ENCODE measurements at regions not wholly inside any gene's neighbourhood (a gene's known extent, or its start where the extent isn't known, plus 50 kb on each side); places are given as distances from the start of the nearest gene placed in this dataset.
A peak's percentile ranks its signal among the peaks of the same experiment; 100 is the strongest.

DNA sequence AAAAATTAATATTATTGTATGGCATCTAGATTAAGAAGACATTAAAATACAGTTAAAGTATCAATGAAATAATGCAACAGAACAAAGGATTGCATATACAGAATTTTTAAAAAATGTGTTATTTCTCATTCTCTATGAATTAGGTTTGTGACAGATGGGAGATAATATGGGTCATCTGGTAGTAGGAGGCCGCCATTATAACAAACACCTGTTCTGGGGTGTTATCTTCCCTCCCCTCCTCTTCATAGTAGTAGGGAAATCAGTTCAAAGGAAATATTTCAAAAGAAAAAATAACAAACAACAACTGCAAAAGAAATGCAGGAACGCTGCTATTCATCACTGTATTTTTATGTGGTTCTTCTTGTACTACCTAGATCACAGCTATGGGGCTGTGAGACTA is 187.0 kb upstream of the ATP2B1 start:
- DNase-seq, result no peak

GRCh38 chr12:89895101-89895500 is 186.5 kb upstream of the ATP2B1 start:
- DNase-seq, result no peak

DNA sequence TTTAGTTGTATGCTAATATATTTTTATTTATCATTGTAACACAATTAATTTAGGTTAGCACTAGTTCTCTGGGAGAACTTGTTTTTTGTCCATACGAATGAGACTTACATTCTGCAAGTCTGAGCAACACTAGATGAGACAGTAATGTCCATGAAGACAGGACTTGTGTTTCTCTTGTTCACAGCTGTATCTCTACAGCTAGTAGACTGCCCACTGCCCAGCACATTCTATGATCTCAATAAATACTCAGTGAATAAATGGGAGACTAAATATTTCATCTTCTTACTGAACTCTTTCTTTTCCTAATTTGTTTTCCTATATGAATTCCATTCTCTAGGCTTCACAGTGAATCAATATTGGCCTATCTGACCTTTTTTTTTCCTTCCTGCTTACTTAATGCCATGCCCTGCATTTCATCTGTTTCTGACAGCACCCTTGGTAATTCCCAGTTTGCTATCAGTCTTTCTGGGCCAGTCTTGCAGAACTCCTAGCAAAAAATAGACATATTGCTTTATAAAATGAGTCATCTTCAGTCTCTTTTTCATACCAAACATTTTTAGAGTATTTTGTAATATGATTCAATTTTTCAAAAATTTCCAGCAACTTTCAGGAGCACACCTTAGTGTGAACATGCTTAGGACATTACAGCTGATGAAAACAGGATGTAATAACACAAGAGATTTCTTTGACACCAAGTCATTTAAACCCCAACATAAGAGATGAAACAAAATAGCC is 185.5 kb upstream of the ATP2B1 start:
- no peak for DNase-seq

- no peak for DNase-seq
Observed at GRCh38 chr12:89892436-89892835, 183.8 kb upstream of the ATP2B1 start.

- DNase-seq, result no peak
Observed at GRCh38 chr12:89891933-89892332, 183.3 kb upstream of the ATP2B1 start.

DNA sequence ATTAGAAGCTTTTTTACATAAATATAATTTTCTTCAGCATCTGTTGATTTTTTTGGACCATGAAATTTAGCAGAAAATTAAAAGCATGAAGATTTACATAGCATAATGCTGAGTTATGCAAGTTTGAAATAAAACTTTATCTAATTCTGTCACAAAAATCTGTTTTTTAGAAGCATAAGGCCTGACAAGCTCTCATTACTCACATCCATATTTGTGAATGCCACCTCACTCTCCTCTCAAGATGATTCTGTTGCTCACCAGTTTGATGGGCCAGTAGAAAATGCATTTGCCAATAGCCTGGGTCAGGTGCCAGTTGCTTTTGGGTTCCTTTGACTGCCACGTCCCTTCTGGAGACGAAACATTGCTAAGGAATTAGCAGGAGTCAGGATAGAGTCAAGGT is 181.5 kb upstream of the ATP2B1 start:
- no peak for DNase-seq

DNA sequence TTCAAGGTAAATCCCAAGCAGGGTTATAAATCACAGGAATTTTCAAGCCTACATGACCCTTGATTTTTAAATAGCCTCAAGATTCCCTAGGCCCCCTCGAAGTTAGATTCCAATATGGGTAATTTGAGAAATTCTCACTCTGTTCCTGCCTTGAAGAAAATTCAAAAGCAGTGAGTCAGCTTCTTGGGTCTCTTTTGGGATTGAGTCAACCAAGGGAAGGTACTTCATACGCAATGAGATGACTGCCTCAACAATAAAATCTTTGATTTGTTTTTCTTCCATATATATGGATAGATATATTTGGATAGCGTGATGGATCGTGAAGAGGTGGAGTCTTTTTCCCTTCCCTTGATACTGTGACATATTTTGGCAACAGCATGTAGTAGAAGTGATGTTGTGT is 180.4 kb upstream of the ATP2B1 start:
- no peak for DNase-seq

DNA sequence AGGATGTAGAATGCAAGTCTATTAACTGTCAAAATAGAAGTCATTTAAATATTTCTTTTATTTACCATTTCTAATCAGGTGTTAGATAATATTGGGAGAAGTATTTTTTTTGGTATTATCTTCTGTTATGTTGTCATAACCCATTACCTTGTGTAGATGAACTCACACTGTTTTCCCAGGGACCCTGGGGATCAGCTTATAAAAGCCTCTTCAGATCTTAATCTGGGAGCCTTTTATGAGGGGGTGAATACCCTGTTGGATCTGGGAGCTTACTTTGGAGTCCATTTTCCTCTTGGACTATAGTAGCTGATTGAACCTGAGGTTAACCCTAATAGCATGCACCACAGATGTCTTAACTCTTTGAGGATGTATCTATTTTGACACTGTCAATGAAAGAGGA is 176.3 kb upstream of the ATP2B1 start:
- peak; percentile 57 to 60 for DNase-seq

- peak; percentile 35 to 47 for DNase-seq
Observed at GRCh38 chr12:89884416-89884898, 175.8 kb upstream of the ATP2B1 start.

- peak; percentile 49 to 61 for DNase-seq
Observed at GRCh38 chr12:89883630-89884389, 175.2 kb upstream of the ATP2B1 start.

DNA sequence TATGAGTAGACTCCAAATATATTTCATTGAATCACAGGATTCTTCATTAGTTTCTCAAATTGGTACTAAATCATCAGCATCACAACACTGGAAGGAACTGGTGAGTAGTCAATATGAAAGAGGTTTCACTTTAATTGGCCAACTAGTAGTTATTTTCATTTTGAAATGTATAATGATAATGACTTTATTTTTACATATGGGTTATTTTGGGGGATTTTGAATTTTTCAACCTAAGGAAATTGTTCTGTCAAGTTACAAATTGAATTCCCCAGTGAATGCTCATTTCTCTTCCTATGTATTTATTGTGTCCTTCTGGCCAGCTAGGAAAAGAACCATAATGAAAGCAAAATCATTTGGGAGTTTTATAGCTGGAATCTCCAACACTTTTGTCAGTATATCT is 174.2 kb upstream of the ATP2B1 start:
- no peak for DNase-seq

DNA sequence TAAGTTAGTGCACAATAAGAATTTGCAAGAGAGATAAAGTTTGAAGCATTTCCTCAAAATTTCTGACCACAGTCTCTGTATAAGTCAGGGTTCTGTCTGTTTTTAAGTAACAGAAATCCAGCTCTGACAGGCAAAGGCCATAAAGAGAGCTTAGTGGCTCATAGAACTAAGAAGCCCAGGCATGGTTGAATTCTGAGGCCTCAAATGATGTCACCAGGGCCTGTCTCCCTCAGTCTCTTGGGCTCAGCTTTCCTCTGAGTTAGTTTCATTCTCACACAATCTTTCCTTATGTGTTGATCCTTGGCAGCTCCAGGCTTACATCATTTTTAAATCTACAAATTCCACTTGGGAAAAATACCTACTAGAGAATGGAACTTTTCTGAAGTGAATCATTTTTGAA is 173.4 kb upstream of the ATP2B1 start:
- DNase-seq, result no peak

DNA sequence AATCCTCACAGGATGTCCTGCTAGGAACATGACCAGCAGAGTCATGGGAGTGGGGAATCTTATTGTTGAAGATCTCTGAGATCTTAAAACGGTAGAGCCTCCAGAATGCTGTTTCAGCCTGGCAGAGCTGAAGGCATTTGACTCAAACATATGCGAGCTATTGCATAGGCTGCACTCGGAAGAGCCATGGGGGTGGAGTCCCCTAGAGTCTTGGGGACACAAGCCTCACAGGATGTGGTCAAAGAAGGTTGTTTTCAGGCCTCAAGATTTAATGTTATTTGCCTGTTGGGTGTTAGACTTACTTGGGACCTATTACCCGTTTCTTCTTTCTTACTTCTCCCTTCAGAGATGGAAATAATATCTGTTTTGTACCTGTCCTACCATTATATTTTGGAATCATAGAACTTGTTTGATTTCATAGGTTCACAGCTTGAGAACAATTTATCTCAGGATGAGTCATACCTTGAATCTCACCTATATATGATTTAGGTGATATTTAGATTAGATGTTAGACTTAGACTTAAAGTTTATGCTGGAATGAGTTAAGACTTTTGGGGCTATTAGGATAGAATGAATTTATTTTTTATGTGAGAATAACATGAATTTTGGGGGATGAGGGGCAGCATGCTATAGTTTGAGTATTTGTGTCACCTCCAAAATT is 172.2 kb upstream of the ATP2B1 start:
- no peak for DNase-seq

DNA sequence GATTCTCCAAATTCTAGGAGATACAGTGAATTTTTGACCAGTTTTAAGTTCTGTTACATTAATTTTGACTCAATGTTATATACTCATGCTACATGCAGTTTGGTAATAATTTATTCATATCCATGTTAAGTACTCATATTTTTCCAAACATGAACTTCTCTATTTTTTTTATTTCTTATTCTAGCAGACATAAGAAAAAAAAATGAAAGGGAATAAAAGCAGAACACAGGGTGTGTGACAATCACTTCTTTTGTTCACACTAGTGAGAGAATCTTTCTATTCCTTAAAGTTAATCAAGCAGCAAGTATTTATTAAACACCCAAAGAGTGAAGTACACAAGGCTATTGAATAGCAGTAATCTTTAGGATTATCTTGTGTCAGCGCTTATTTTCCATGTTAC is 171.1 kb upstream of the ATP2B1 start:
- no peak for DNase-seq

- no peak for DNase-seq
Observed at GRCh38 chr12:89878950-89879349, 170.3 kb upstream of the ATP2B1 start.

- DNase-seq, result no peak
Observed at GRCh38 chr12:89878327-89878726, 169.7 kb upstream of the ATP2B1 start.

DNA sequence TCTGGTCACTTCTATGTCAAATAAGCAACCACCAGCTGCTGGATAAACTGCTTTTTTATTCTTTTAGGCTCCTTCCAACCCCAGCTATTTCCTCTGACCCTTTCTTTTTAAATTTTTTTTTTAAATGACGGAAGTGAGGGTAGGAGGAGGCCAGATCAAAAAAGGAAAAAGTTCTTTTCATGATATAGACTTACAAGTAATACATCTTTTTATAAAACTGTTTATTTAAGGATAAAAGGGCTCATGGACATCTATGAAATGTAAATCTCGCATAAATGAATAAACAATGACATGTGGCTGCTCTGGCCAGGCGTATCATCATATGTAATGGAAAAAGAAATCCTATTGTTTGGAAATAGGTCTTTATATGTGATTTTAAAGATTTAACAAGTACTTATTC is 169.0 kb upstream of the ATP2B1 start:
- no peak for DNase-seq

- no peak for DNase-seq
Observed at GRCh38 chr12:89877136-89877535, 168.5 kb upstream of the ATP2B1 start.

DNA sequence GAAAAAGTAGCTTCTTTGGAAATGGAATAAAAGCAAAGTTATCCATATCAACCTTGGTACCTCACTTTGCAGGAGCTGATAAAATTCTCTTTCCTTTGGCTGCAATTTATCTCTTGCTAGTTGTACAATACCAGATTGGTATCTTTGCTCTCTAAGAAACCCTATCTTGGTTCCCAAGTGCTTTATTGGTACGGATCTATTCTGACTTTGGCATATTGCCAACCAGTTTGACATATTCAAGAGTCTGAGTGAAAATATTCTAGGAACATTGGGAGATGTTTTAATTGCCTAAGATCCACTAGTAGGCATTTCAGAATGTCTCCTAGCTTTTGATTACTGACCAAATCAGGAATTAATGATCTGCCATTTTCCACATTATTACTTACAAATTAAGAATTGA is 167.2 kb upstream of the ATP2B1 start:
- no peak for DNase-seq

DNA sequence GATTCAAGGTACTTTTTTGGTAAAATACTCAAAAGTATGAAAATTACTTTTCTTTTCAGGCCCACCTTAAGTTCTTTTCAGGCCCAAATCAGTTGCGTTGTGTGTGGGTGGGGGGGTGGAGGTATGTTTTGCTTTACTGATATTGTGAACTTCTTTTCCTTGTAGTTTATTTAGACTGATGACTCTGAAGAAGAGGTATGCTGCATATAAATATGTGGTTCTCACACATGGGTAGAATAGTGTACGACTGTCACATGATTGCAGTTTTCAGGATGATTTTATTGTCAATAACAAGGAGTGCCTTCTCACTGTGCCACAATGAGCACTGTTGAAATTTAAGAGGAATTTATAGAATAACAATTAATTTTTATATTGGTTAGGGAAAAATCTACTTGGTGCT is 166.6 kb upstream of the ATP2B1 start:
- no peak for DNase-seq

GRCh38 chr12:89874146-89874545 is 165.5 kb upstream of the ATP2B1 start:
- DNase-seq, result no peak

DNA sequence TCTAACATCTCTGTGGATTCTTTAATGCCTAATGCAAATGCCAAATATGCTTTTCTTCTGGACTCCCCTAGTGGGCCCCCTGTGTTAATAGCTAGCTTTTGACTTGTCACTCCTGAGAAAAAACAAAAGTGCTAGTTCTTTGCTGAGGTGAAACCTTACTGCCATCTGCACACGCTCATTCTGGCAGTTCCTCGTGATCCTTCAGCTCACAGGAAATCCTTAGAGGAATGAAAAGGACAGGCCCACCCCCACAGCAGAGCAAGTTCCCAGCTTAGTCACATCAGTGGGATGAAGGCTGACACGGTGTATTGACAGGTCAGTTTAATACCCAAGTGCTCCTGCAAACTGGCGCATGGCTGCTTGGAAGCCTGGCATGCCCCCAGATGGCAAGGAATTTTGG is 165.1 kb upstream of the ATP2B1 start:
- no peak for DNase-seq

DNA sequence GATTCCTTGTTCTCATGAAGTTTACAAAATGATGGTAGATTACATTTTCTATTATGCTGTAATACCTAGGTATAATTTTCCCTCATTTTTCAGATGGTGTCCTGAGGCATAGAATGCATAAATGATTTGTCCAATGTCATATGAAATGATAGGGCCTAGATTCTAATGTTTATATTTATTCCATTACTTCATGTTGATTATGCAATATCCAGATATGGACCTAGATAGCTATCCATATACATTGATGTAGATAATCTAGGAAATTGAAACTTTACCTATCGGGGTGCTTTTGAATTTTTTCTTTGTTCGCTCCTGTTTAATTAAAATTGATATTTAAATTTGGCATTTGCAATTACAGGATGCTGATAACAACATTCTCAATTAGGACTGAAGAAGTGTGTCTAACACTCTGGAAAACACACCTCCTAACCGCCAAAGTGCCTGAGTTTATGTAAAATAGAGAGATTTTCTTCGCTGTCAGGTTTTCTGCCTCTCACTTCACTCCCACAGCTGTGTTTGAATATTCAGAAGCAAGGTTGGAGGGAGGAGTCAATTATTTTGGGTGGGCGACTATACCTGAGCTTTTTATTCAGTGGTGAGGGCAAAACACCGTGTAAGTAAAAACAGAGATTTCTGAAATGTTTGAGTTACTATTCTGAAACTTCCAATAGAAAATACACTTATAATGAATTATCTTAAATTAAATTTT is 164.4 kb upstream of the ATP2B1 start:
- no peak for DNase-seq

All from NCI-H1930 (cell line).